Calu3 (cell line): ENCODE measurements at regions not wholly inside any gene's neighbourhood (a gene's known extent, or its start where the extent isn't known, plus 50 kb on each side); places are given as distances from the start of the nearest gene placed in this dataset.

Source experiments
- BruUV-seq: library from RNA; stranded (reverse); fragments of 400-500 nt; replicated peaks from 2 replicates; lab custom pipeline; 2021; lab: Mats Ljungman, UMichigan
- CTCF ChIA-PET: fragments of 300-600 bp; sonication (Branson Sonifier 250); formaldehyde crosslinking; loops from one replicate; lab custom pipeline; 2022; ENCODE audit warnings: antibody characterized with exemption; lab: Charles Lee
- DNase-seq: peaks from one replicate; pipeline ENCODE4 v3.0.0; 2022
- H3K27ac Mint-ChIP-seq: one replicate; pipeline ENCODE4 v1.8.0; 2022; ENCODE audit warnings: mixed read lengths; ENCODE audit not compliant: unreplicated experiment
- H3K27me3 Mint-ChIP-seq: one replicate; pipeline ENCODE4 v1.8.0; 2022; ENCODE audit warnings: mixed read lengths; ENCODE audit not compliant: unreplicated experiment
- H3K36me3 Mint-ChIP-seq: one replicate; pipeline ENCODE4 v1.8.0; 2022; ENCODE audit warnings: mild to moderate bottlenecking, moderate library complexity, mixed read lengths; ENCODE audit not compliant: insufficient read depth, unreplicated experiment
- H3K4me1 Mint-ChIP-seq: one replicate; pipeline ENCODE4 v1.8.0; 2022; ENCODE audit warnings: mild to moderate bottlenecking, low read depth, mixed read lengths; ENCODE audit not compliant: unreplicated experiment
- H3K4me3 Mint-ChIP-seq: one replicate; pipeline ENCODE4 v1.8.0; 2022; ENCODE audit warnings: mild to moderate bottlenecking, low read depth, moderate library complexity, mixed read lengths; ENCODE audit not compliant: unreplicated experiment
- H3K9me3 Mint-ChIP-seq: one replicate; pipeline ENCODE4 v1.8.0; 2022; ENCODE audit warnings: low read depth, mixed read lengths; ENCODE audit not compliant: unreplicated experiment
- intact Hi-C: fragments of 100-400 bp; cut with micrococcal nuclease; formaldehyde crosslinking; loops from one replicate; pipeline ENCODE4 v1.10.0; 2022; ENCODE audit not compliant: unreplicated experiment
- TF ChIP-seq, protein P1 (sequence below): fragments of 200-600 bp; IDR thresholded peaks from one replicate; pipeline ENCODE4 v1.8.0; 2022; ENCODE audit warnings: antibody characterized with exemption; ENCODE audit not compliant: unreplicated experiment

DNA sequence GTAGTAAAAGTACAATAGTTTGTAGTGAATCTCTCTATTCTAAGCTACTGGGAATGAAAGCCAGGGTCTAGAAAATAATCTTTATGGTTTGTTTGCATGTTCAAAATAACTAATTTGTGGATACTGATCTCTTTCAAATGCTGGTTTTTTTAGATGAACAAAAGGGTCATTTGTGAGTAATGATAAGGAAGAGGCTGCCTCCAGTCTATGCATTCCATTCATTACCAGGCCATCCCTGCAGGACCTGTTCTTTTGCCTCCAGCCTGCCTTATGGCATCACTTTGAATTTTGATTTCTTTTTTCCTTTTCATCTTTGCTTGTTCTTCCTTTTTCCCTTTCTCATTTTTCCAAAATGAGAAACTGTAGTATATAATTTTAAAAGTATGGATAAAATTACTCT is 312.3 kb downstream of the CWC27 start:
- BruUV-seq = no TSS peak
- H3K27me3 Mint-ChIP-seq = no peaks in the 10 kb centered on the region
- CTCF ChIA-PET = no interaction called here
- DNase-seq = no peak
- H3K9me3 Mint-ChIP-seq = no peaks in the 10 kb centered on the region
- no peak overlapping the region for H3K27ac Mint-ChIP-seq
- no peaks in the 10 kb centered on the region for H3K36me3 Mint-ChIP-seq
- peaks cover under 1% of the 10 kb centered on the region for H3K4me1 Mint-ChIP-seq
- TF ChIP-seq, protein P1, sequence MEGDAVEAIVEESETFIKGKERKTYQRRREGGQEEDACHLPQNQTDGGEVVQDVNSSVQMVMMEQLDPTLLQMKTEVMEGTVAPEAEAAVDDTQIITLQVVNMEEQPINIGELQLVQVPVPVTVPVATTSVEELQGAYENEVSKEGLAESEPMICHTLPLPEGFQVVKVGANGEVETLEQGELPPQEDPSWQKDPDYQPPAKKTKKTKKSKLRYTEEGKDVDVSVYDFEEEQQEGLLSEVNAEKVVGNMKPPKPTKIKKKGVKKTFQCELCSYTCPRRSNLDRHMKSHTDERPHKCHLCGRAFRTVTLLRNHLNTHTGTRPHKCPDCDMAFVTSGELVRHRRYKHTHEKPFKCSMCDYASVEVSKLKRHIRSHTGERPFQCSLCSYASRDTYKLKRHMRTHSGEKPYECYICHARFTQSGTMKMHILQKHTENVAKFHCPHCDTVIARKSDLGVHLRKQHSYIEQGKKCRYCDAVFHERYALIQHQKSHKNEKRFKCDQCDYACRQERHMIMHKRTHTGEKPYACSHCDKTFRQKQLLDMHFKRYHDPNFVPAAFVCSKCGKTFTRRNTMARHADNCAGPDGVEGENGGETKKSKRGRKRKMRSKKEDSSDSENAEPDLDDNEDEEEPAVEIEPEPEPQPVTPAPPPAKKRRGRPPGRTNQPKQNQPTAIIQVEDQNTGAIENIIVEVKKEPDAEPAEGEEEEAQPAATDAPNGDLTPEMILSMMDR = no peak
- no peak overlapping the region for H3K4me3 Mint-ChIP-seq
- intact Hi-C loops = no loop called here

DNA sequence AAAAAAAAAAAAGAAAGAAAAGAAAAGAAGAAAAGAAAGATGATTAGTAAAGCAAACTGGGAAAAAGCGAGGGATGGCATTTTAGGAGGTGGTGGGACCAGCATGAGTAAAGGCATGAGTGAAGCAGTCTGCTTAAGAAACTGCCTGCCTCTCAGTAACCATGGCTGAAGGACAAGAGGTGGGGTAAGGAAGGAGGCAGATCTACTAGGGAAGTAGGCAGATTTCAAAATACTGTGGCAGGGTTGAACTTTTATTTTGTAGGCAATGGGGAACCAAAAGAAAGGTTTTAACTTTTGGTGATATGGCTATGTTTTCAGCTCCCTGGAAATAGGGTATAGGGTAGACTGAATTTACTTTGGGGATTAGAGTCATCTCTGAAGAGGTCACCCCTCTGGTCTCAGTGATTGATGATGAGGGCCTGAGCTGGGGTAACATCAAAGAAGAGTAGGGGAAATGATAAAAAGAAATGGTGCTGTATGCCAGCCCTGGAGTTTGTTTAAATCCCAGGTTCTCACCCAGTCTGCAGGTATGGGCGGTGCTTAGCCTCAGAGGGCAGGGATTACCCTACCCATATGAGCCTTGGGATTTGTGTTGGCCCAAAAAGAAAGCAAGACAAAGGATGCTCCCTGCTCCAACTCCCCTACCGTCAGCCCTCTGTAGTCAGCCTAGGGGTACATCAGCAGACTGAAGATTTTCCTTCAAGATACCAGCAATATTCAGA is 316.2 kb downstream of the CWC27 start:
- H3K4me3 Mint-ChIP-seq = no peak overlapping the region
- peak overlapping the region; percentile 25 for H3K27ac Mint-ChIP-seq
- no TSS peak for BruUV-seq
- TF ChIP-seq, protein P1 = no peak
- no peaks in the 10 kb centered on the region for H3K36me3 Mint-ChIP-seq
- H3K4me1 Mint-ChIP-seq = peaks cover 6% of the 10 kb centered on the region
- CTCF ChIA-PET = no interaction called here
- peaks cover 1% of the 10 kb centered on the region for H3K9me3 Mint-ChIP-seq
- no peaks in the 10 kb centered on the region for H3K27me3 Mint-ChIP-seq
- intact Hi-C loops = no loop called here
- no peak for DNase-seq

DNA sequence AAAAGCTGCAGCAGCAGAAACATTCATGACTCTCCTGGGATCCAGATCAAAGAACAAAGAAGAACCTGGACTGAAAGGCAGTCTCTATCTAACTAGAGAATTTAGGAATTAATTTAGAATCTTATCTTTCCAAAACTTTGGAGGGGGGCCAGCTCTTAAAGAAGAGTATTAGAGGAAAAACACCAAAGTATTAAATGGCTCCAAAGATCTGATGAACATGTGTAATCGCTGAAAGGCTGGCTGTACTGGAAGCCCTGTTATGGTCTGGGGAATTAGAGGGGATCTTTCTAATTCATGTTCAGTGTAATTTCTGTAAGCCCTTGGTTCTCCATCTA is 316.8 kb downstream of the CWC27 start:
- intact Hi-C loops = no loop called here
- no peaks in the 10 kb centered on the region for H3K36me3 Mint-ChIP-seq
- TF ChIP-seq, protein P1 = no peak
- peaks cover 3% of the 10 kb centered on the region for H3K9me3 Mint-ChIP-seq
- no TSS peak for BruUV-seq
- CTCF ChIA-PET = no interaction called here
- H3K4me3 Mint-ChIP-seq = no peak overlapping the region
- peaks cover 6% of the 10 kb centered on the region for H3K4me1 Mint-ChIP-seq
- no peaks in the 10 kb centered on the region for H3K27me3 Mint-ChIP-seq
- DNase-seq = no peak
- H3K27ac Mint-ChIP-seq = no peak overlapping the region

DNA sequence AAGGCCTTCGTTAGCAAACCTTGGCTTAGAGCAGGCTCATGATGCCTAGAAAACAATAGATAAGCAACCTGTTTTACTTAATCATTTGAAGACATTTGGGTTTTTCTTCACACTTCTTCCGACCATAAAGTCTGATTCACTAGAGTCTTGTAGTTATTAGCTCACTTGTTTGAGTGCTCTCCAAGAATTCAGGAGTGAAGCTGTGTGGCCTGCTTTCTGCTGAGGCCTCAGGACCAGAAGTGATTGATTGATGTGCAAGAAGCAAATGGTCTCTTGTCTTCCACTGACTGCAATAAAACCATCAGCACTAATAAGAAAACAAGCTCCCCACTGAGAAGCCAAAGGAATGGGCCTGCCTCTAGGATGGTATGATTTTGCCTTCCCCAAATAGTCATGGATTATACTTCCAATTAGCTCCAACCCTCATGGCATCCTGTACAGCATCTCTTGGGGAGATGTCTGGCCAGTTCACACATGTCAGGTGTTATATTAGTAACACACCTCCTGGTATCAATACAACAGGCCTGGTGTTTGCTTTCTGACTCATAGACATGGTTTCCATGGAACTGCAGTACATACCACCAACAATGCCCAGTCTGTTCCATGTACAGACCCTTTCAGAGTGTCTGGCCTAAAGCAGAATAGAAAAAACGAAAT is 317.6 kb downstream of the CWC27 start:
- CTCF ChIA-PET = no interaction called here
- Mint-ChIP-seq H3K4me1 (peaks cover 6% of the 10 kb centered on the region), H3K27ac (no peak overlapping the region), H3K9me3 (peaks cover 5% of the 10 kb centered on the region), H3K27me3 (no peaks in the 10 kb centered on the region), H3K36me3 (no peaks in the 10 kb centered on the region), H3K4me3 (no peak overlapping the region)
- peak; percentile 36 for DNase-seq
- intact Hi-C loops = no loop called here
- no TSS peak for BruUV-seq
- TF ChIP-seq, protein P1 = no peak
